NCI-H2107 treated with DMSO at 0.1 percent for 48 hours (cell line): ENCODE measurements at regions not wholly inside any gene's neighbourhood (a gene's known extent, or its start where the extent isn't known, plus 50 kb on each side); places are given as distances from the start of the nearest gene placed in this dataset.

Experiments used
- DNase-seq: peaks from one replicate; lab custom pipeline; 2025; ENCODE audit not compliant: unreplicated experiment; lab: John Stamatoyannopoulos, UW

DNA sequence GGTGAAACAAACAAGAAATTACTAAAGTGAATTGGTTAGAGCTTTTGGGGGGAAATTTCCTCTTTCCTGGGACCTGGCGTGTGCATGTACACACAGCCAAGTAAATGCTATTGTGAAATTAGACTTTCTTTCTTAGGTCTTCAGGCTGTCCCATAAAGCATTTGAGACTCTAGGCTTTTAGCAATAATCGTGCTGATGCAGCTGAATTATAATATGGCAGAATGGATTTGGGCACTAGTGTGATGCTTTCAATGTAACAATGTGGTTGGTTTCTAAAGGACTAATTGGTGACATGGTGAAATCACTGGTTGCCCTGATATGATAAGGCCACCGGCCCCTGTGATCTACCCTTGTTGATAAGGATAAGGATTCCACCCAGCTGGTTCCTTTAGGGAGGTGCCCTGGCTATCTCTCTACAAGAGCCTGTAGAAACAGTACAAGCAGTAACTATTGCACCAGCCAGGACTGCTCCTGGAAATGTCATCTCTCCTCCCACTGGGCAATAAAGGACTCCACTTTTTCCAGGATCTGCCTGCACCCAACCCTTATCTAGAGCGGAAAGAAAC is 164.1 kb downstream of the TFAP2A start:
- no peak for DNase-seq

DNA sequence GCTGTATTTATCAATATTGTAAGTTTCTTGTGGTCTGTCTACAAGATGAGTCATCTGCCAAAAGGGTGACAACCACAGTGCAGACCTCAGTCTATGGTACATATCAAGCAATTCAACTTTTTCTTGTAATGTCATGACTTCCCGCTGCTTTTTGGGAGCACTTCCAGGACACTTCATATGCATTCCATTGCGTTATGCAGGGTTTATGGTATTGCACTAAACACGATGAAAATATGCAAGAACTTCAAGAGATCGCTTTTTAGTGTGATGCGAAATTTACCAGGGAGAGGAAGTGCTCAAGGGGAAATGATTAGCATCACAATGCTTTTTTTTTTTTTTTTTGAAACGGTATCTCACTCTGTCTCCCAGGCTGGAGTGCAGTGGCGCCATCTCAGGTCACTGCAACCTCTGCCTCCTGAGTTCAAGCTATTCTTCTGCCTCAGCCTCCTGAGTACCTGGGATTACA is 166.5 kb downstream of the TFAP2A start:
- DNase-seq, result no peak

DNA sequence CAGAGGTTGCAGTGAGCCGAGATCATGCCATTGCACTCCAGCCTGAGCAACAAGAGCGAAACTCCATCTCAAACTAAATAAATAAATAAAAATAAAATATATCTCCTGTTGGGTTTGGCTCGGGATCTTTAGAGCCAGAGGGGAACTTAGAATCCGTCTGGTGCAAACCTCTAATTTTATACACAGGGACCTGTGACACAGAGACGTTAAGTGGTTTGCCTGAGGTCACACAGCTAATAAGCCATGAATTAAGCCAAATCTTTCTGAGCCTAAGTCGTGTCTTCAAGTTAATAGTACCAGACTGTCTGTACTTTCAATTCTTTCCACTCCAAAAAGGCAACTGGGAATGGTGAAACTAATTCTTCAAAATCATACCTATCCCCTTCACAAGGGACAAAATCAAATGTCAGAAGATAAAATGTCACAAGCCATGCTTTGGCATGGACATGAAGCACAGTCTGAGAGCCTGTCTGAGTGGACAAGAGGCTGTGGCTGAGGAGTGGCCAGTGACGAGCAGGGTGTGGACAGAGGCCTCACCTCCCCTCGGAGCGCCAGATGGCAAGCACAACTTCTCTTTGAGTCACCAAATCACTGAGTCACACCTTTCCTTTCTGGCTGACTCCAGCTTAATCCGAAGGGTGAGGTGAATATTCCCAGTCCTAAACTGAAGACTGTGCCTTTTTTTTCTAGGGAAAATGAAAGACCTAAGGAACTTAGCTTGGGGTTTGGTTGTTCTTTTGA is 177.4 kb downstream of the TFAP2A start:
- DNase-seq, result no peak

DNA sequence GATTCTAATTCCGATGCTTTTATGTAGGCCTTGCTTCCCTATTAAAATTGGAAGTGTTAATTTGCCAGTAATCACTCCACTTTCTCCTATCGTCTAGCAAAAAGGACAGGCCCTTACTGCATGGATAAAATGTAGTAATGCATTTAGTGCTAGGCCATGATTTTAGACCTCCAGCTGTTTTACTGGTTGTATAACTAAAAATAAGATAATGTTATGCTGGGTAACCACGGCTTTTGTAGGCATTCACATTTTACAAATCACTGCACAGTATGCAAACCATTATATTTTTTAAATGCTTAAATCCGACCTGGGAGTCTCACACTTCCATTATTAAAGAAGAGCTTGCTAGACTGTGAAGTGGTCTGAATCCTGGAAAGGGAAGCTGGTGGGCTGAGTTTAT is 179.5 kb downstream of the TFAP2A start:
- no peak for DNase-seq

DNA sequence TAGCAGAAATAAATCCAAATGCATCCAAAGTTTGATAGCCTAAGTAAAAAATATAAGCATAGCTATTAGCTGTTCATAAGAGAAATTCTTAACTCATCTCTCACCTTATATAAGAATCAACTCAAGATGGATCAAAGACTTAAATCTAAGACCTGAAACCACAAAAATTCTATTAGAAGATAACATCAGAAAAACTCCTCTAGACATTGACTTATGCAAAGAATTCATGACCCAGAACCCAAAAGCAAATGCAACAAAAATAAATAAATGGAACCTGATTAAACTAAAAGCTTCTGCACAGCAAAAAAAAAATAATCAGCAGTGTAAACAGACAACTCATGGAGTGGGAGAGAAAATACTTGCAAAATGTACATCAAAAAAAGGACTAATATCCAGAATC is 184.3 kb downstream of the TFAP2A start:
- DNase-seq, result no peak

DNA sequence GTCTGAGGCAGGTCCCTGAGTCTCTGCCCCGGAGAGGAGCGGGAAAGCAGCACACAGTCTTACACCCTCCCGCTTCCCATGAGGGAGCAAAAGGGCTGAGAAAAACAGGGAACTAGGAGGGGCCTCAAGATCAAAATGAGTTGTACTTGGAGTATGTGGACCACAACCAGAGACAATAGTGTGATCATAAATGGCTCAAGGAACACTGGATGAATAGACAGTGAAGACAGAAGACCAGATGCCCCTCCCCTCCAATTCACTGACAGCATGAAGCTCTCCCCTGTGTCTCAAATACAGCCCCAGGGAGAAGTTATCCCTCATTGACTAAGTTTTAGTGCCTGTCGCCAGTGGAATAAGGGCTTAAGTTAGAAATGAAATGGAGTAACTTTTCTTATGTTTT is 191.0 kb downstream of the TFAP2A start:
- DNase-seq, result no peak

DNA sequence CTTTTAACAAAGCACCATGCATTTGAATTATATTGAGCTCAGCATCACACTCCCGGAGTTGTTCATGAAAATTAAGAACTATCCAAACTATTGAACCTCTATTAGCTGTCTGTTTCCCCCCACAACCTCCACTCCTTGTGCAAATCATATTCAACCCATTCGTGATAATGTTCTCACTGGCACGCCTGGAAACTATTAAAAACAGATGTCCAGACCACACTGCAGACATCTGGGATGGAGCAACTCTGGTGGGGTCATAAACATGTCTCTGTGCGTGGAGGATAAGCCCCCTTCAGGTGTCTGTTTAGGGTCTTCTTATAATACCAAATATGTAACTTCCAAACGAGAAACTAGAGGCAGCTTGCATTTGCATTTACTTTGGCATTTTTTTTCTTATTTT is 193.7 kb downstream of the TFAP2A start:
- DNase-seq, result no peak

DNA sequence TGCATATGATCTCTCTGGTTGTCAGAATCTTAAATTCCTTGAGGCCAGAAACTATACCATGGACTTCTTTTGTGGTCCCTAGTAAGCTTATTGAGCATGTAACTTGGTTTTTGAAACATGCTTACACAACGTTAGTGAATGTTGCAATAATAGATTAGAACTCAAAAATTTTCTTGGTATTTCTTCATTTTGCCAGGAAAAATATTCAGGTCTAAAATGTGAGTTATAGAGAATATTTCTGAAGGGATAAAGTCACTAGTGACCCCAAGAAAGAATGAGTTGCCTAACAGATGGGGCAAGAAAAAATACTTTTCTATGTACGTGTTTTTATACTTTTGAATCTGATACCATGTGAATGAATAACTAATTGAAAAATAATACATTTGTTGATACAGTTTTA is 195.4 kb downstream of the TFAP2A start:
- no peak for DNase-seq

DNA sequence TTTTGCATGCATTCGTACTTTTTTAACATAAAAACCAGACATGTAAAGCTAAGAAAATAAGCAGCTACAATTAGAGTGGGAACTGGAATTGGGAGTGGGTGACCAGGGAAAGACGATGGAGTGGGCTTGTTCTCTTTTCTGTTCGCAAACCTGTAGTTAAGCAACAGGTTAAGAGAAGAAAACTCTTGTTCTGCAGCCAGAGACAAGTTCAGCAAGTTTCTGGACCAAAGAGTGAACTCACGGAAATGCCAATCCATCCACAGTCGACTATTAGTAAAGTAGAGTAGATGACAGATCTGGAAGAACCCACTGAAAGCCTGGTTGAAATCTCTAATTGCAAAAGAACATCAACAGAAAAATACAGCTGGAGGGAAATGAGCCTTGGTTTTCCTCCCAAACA is 197.8 kb downstream of the TFAP2A start:
- no peak for DNase-seq

DNA sequence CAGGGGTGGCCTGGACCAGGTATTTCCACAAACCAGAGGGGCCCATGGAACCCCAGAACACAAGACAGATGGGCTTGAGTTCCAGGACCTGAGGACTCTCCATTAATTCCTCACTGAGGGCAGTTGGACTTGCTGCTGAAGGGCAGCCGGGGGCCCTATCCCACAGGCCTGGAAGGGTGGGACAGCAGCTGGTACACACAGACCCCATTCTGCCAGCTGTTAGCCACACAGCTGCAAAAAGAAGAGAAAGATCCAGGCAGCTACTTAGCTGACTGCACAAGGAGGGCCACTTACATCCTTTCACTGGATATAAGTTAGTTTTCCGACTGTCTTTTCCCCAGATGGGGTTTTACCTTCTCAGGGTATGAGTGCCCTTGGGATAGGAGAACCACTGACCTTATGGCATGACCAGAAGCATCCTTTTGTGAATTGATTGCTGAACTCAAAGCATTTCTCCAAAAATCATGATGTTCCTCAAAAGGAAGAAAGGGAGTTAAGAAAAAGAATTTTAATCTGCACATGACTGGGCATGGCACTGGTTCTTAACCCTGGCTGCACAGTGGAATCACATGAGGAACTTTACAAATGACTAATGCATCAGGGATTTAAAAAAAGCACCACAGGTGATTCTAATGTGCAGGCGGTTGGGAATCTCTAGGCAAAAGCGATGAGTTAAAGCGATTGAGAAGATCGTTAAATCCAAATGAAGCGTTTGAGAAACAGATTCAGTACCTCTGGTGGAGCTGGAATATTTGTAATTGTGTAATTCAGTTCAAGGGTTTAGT is 199.4 kb downstream of the TFAP2A start:
- DNase-seq, result no peak

DNA sequence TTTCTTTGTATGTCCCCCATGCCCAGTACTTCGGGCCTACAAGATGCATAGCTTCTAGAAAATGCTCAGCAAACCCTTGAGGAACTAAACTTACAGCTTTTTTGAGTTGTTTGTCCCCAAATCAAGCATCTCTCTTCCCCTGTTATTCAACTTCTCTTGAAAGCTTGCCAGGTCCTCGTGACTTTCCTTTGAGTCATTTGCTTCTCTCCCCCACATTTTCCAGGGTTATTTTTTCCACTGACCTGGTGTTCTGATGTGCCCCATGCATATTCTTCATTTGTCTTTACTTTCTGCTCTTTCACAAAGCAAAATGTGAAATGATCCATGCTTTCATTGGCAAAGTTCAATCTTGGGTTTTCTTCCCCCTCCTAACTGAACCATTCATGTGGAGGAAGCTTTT is 204.8 kb downstream of the TFAP2A start:
- no peak for DNase-seq

DNA sequence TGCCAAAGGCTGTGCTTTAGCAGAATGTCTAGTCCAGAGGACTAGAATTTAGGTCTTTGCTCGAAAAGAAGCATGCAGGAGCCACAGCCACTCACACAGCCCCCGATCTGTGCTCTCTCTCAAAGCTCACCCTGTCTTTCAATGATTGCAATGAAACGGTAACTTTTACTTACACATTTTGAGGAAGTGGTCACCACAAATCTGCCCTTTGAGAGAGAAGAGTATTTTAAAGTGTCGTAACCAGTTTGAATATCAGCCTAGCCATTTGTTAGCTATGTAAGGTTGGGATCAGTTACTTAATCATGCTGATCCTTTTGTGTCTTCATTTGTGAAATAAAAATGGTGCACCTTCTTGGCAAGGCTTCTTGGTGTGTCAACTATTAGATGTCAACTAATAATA is 209.0 kb downstream of the TFAP2A start:
- no peak for DNase-seq

DNA sequence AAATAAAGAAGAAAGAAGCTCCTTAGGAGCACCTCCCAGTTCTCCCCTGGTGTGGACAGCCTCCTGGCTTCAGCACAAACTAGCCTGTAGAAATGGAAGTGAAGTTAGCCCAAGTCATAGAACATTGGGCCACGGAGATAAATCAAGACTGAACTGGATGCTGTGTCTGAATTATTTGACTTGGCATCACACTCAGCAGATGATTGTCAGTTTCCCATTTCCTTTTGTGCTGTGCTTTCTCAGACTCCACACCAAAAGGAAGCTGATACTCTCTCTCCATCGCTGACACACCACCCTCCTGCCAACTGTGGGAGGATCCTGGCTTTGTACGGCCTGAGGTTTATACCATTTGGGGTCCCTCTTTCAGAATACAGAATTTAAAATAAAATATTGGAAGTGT is 209.8 kb downstream of the TFAP2A start:
- DNase-seq, result no peak

DNA sequence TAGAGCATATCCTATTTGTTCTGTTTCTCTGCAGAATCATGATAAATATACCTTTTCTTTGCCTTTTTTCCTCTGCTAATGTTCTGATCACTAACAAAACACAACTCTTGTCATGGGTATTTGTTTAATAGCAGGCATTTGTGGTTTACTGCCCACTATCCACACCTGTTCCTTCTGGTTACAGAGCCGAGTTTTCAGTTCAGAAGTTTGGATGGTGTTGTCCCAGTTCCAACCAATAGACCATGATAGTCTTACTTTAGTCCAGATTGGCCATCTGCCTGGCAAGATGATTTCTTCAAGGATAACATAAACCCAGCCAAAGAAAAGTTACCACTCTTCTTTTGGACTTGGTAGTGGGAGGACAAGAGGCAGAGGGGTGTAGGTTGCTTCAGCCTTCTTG is 211.2 kb downstream of the TFAP2A start:
- no peak for DNase-seq

DNA sequence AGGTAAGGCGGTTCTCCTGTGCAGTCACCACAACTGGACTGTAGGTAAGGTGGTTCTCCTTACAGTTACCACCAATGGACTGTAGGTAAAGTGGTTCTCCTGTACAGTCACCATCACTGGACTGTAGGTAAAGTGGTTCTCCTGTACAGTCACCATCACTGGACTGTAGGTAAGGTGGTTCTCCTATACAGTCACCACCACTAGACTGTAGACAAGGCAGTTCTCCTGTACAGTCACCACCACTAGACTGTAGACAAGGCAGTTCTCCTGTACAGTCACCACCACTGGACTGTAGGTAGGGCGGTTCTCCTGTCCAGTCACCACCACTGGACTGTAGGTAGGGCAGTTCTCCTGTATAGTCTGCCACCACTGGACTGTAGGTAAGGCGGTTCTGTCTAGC is 212.3 kb downstream of the TFAP2A start:
- DNase-seq, result no peak

DNA sequence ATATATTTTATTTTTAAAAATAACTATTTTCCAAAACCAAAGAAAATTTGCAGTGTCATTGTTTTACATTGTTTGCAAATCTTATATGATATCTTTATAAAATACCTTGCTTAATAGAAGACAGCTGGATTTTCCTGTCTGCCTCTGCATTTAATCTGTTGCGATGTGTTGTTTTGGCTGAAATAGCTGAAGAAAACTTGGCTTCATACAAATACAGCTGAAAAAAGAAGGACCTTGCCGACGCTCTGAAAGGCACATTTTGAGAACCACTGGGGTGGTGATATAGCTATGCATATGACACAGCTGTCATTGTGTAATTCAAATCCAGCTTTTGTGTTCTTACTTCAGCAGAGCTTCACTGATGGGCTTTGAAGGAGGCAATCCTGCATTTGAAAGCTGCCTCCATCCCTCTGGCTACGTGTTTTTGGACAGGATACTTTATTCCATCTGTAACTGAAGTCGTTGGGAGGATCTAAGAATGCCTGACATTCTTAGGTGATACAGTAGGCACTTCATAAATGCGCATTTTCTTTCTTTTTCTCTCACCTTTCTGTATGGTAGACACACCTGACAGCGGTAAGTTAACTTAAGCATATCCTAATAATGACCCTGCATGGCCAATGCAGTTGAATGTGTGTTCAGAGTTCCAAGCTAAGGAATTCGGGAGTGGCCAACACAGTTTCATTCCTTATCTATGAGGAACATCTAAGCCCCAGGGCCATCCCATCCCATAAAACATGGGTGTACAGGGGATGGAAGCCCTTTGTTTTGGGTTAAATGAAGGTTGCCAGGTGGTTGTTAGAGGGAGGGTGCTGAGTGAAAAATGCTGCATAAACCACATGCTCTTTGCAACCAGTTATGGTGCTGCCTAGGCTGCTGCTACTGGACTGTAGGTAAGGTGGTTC is 213.0 kb downstream of the TFAP2A start:
- DNase-seq, result no peak

DNA sequence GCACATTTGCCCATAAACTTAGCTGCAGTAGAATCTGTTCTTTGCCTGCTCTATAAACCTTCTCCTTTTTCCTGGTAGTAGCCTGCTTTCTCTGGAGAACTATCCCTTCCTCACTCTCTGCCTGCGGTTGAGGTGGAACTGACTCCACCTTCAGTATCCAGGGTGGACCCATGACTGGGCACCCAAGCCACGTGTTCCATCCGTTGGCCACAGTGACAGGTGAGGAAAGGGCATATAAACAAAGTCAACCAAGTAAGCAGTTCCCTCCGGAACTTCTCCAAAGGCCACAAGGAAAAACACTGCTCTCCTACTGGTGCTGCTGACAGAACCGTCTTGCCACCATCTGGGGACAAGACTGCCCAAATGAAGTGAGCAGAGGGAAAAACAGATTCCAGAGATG is 218.8 kb downstream of the TFAP2A start:
- DNase-seq, result no peak

DNA sequence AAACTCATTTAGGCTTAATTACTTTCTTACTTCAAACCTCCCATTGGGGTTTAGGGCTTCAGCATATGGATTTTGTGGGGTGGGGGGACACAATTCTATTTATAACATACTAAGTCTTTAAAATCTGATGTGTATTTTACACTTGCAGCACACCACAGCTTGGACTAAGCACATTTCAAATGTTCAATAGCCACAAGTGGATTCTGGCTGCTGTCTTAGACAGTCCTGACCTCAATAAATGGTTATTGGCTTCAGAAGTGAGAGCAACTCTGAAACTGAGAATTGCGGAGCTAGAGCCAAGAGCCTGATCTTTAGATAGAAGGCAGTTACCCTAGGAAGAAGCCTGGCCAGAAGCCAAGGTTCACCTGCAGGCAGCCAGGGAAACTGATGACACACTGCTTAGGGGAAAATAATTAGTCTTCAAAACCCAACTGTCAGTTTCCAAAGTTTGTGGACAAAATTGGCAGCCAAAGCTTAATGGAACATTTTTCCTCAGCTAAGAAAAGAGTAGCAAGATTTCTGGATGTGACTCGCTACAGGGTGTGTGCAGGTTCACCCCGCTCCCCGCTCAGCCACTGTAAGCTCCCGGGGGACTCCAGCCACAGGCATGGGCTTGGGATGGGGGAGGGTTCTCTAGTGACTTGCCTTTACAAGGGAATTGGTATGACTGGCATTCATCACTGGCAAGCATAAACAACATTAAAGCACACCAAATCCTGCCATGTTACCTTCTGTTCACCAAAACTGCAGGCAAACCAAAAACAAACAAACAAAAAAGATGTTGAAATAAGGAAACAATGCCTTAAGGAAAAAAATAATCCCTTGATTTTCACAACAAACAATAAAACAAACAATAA is 219.8 kb downstream of the TFAP2A start:
- DNase-seq, result peak; percentile 5

DNA sequence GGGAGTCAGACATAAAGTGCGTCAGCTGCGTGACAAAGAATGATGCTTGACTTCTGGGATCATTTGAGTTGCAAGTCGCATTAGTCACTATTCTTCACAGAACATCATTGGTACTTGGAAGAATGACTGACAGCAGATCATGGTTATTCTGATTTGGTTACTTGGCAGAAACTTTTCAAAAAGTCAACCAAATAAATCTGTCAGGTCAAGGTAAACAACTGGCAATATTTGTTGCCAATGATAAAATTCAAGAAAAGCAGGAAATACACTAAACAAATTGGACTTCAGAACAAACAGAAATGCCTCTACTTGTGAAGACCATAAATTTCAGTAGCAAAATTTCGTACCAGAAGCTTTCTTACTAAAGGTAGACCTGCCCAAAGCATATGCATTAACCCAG is 221.6 kb downstream of the TFAP2A start:
- no peak for DNase-seq

DNA sequence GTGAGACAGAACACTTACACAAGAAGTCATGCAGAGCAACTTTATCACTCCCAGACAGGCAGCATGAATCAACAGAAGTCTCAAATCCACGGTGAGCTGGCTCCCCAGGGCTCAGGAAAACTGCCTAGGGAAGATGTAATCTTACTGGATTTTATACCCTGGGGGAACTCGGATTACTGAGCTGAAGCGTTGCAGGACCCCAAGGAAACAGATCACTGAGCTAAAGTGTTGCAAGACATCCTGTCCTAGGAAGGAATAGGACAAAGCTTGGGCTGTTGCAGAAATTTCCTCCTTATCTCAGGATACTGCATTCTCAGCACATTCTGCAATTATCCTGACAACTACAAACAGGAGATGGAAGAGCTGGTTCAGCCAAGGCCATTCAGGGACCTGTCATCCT is 224.8 kb downstream of the TFAP2A start:
- DNase-seq, result no peak
